ENCODE measurements at regions not wholly inside any gene's neighbourhood (a gene's known extent, or its start where the extent isn't known, plus 50 kb on each side); places are given as distances from the start of the nearest gene placed in this dataset.

DNA sequence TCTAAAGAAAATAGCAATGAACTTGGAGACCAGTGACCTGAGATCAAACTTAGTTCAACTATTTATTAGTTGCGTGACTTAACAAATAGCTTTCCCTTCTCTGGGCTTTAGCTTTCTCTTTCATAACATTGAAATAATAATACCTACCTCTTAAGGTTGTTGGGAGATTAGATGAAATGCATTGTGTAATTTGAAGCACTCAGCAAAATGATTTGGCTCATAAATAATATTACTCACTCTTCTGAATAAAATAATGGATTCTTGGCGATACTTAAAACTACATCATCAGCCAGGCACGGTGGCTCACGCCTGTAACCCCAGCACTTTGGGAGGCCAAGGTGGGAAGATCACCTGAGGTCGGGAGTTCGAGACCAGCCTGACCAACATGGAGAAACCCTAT, 556.2 kb upstream of the JARID2 start:
- Histone ChIP-seq H3K9me3 (ENCODE audit: control insufficient read depth, insufficient read depth, low read depth, low read length) (no peaks in the 10 kb centered on the region), H3K27me3 (ENCODE audit: control insufficient read depth, insufficient read depth, low read length) (no peaks in the 10 kb centered on the region), H3K4me3 (ENCODE audit: low read depth in 2 of 2, low read length in 2 of 2) (no peak overlapping the region), H3K27ac (ENCODE audit: low read length) (no peak overlapping the region), H3K36me3 (ENCODE audit: control insufficient read depth, insufficient read depth, low read length) (no peaks in the 10 kb centered on the region), H3K4me1 (ENCODE audit: control insufficient read depth, insufficient read depth, low read length) (no peaks in the 10 kb centered on the region)
- POLR2A ChIA-PET, result no interaction called here
- ATAC-seq, result no peak
- intact Hi-C loops (cut with micrococcal nuclease; ENCODE audit: unreplicated experiment), result no loop called here
- in situ Hi-C loops (cut with HindIII; ENCODE audit: low pct_unique_long_range_greater_than_20kb, low sequenced_read_pairs), result no loop called here
- TF ChIP-seq POLR2AphosphoS5 (IDR thresholded peaks at IDR 0.05; ENCODE audit: low read depth, low read length) (no peak), TCF7L2 (IDR thresholded peaks at IDR 0.05; ENCODE audit: low read depth, low read length) (no peak), SIN3A (IDR thresholded peaks at IDR 0.05; ENCODE audit: borderline replicate concordance, insufficient read depth, low read depth, low read length) (no peak)
- TF ChIP-seq, protein P1, sequence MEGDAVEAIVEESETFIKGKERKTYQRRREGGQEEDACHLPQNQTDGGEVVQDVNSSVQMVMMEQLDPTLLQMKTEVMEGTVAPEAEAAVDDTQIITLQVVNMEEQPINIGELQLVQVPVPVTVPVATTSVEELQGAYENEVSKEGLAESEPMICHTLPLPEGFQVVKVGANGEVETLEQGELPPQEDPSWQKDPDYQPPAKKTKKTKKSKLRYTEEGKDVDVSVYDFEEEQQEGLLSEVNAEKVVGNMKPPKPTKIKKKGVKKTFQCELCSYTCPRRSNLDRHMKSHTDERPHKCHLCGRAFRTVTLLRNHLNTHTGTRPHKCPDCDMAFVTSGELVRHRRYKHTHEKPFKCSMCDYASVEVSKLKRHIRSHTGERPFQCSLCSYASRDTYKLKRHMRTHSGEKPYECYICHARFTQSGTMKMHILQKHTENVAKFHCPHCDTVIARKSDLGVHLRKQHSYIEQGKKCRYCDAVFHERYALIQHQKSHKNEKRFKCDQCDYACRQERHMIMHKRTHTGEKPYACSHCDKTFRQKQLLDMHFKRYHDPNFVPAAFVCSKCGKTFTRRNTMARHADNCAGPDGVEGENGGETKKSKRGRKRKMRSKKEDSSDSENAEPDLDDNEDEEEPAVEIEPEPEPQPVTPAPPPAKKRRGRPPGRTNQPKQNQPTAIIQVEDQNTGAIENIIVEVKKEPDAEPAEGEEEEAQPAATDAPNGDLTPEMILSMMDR (IDR thresholded peaks at IDR 0.05), result no peak
- TF ChIP-seq, protein P2, sequence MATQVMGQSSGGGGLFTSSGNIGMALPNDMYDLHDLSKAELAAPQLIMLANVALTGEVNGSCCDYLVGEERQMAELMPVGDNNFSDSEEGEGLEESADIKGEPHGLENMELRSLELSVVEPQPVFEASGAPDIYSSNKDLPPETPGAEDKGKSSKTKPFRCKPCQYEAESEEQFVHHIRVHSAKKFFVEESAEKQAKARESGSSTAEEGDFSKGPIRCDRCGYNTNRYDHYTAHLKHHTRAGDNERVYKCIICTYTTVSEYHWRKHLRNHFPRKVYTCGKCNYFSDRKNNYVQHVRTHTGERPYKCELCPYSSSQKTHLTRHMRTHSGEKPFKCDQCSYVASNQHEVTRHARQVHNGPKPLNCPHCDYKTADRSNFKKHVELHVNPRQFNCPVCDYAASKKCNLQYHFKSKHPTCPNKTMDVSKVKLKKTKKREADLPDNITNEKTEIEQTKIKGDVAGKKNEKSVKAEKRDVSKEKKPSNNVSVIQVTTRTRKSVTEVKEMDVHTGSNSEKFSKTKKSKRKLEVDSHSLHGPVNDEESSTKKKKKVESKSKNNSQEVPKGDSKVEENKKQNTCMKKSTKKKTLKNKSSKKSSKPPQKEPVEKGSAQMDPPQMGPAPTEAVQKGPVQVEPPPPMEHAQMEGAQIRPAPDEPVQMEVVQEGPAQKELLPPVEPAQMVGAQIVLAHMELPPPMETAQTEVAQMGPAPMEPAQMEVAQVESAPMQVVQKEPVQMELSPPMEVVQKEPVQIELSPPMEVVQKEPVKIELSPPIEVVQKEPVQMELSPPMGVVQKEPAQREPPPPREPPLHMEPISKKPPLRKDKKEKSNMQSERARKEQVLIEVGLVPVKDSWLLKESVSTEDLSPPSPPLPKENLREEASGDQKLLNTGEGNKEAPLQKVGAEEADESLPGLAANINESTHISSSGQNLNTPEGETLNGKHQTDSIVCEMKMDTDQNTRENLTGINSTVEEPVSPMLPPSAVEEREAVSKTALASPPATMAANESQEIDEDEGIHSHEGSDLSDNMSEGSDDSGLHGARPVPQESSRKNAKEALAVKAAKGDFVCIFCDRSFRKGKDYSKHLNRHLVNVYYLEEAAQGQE (IDR thresholded peaks at IDR 0.05; ENCODE audit: insufficient read depth in 1 of 2, low read depth in 2 of 2, low read length in 1 of 2), result no peak
- no TSS peak for BruUV-seq (replicated peaks)
- CTCF ChIA-PET, result interaction anchor here (0.8 kb wide), 1 partner anchor 568 kb away, joined by 4 read pairs; no protein-coding TSS in a partner anchor
- no peak for DNase-seq (ENCODE audit: low read depth, low spot score)

DNA sequence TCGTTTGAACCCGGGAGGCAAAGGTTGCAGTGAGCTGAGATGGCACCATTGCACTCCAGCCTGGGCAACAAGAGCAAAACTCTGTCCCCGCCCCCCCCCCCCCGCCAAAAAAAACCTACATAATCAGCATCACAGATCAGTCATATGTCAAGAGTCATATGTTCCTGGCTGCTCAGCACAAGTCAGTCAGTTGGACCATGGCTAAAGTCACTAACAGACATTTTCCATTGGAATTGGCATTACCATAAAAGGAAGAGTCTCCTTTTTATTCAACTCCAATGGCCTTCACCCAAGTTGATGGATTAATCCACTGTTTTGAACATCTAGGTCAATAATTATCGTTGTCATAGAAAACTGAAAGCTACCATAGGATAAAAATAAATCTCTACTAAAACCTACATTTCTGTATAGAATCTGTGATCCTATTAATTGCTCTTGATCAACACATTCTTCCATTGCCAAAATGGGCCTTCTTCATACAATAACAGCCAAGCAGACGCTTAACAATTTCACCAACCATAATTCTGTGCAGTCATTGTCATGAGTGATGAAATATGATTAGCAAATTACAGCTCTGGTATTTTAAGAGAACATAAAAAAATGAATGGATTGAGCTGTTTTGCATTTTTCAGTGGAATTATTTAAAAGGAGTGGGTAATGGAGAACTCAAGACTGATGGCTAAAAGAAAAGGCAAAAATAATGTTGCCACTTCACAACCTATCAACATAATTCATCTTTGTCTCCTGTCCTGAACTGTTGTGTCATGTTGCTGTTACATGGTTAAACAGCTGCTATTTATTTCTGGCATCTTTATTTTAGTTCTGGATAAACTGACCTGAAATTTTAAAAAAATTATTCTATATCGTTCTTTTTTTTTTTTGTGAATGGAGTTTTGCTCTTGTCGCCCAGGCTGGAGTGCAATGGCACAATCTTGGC, 555.5 kb upstream of the JARID2 start:
- POLR2A ChIA-PET, result no interaction called here
- ATAC-seq, result no peak
- CTCF ChIA-PET, result interaction anchor here (0.8 kb wide), 1 partner anchor 567 kb away, joined by 4 read pairs; no protein-coding TSS in a partner anchor
- no TSS peak for BruUV-seq (replicated peaks)
- Histone ChIP-seq H3K27ac (ENCODE audit: low read length) (no peak overlapping the region), H3K4me1 (ENCODE audit: control insufficient read depth, insufficient read depth, low read length) (no peaks in the 10 kb centered on the region), H3K9me3 (ENCODE audit: control insufficient read depth, insufficient read depth, low read depth, low read length) (no peaks in the 10 kb centered on the region), H3K36me3 (ENCODE audit: control insufficient read depth, insufficient read depth, low read length) (no peaks in the 10 kb centered on the region), H3K4me3 (ENCODE audit: low read depth in 2 of 2, low read length in 2 of 2) (no peak overlapping the region), H3K27me3 (ENCODE audit: control insufficient read depth, insufficient read depth, low read length) (no peaks in the 10 kb centered on the region)
- intact Hi-C loops (cut with micrococcal nuclease; ENCODE audit: unreplicated experiment) (no loop called here), in situ Hi-C loops (cut with HindIII; ENCODE audit: low pct_unique_long_range_greater_than_20kb, low sequenced_read_pairs) (no loop called here)
- DNase-seq (ENCODE audit: low read depth, low spot score), result no peak
- TF ChIP-seq SIN3A (IDR thresholded peaks at IDR 0.05; ENCODE audit: borderline replicate concordance, insufficient read depth, low read depth, low read length) (no peak), TCF7L2 (IDR thresholded peaks at IDR 0.05; ENCODE audit: low read depth, low read length) (no peak), POLR2AphosphoS5 (IDR thresholded peaks at IDR 0.05; ENCODE audit: low read depth, low read length) (no peak)
- TF ChIP-seq, protein P1 (IDR thresholded peaks at IDR 0.05), result no peak
- TF ChIP-seq, protein P2 (IDR thresholded peaks at IDR 0.05; ENCODE audit: insufficient read depth in 1 of 2, low read depth in 2 of 2, low read length in 1 of 2), result no peak
